ENCODE measurements at regions not wholly inside any gene's neighbourhood (a gene's known extent, or its start where the extent isn't known, plus 50 kb on each side); places are given as distances from the start of the nearest gene placed in this dataset.

GRCh38 chr13:55571237-55571867, 1569.4 kb upstream of the PRR20A start:
- TF ChIP-seq CTCF (conservative IDR thresholded peaks at IDR 0.05; ENCODE audit: control insufficient read depth, insufficient read depth, low read depth, low read length) = no peak
- DNase-seq (ENCODE audit: low read depth) = no peak

DNA sequence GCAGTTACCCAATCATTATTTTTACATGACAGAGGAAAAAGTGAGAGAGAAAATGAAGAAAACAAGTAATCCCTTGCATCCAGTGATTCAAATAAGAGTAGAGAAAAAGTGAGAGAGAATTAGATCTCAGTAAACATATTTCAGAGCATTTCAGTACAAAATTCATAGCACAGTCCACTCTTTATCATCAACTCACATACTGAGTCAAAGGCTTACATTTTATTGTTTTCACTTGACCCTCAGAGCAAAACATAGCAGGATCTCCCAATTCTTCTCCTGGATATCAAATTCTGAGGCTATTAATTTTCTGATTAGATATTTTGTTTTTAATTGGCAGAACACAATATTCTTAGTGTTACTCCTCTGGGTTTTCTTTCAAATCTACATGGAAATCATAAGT, 1568.3 kb upstream of the PRR20A start:
- TF ChIP-seq CTCF (conservative IDR thresholded peaks at IDR 0.05; ENCODE audit: control insufficient read depth, insufficient read depth, low read depth, low read length) = no peak
- no peak for DNase-seq (ENCODE audit: low read depth)
- H3K4me3 ChIP-seq (ENCODE audit: control insufficient read depth, low read depth, low read length) = no peak overlapping the region

More at GRCh38 chr13:55571237-55571867, 1569.4 kb upstream of the PRR20A start:
- no peak overlapping the region for H3K4me3 ChIP-seq (ENCODE audit: control insufficient read depth, low read depth, low read length)

- no peak overlapping the region for H3K4me3 ChIP-seq (ENCODE audit: control insufficient read depth, low read depth, low read length)
- no peak for TF ChIP-seq CTCF (conservative IDR thresholded peaks at IDR 0.05; ENCODE audit: control insufficient read depth, insufficient read depth, low read depth, low read length)
- DNase-seq (ENCODE audit: low read depth) = no peak
Observed at GRCh38 chr13:55572862-55573261, 1567.9 kb upstream of the PRR20A start.

DNA sequence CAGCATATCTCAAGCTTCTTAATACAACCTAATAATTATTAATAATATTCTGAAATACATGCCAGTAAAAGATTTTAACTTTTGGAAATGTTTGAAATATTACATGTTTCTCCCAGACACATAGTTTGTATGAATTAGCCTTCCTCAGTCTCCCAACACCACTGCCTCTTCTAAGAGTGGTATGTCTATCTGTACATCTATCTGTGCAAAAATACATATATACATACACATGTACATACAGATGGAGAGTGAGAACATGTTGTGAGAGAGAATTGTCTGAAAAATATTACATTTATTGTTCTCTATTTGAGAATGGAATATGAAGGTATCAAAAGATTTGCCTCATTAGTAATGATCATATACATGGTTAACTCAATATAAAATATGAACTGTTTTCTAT, 1567.2 kb upstream of the PRR20A start:
- H3K4me3 ChIP-seq (ENCODE audit: control insufficient read depth, low read depth, low read length) = no peak overlapping the region
- DNase-seq (ENCODE audit: low read depth) = no peak
- no peak for TF ChIP-seq CTCF (conservative IDR thresholded peaks at IDR 0.05; ENCODE audit: control insufficient read depth, insufficient read depth, low read depth, low read length)

DNA sequence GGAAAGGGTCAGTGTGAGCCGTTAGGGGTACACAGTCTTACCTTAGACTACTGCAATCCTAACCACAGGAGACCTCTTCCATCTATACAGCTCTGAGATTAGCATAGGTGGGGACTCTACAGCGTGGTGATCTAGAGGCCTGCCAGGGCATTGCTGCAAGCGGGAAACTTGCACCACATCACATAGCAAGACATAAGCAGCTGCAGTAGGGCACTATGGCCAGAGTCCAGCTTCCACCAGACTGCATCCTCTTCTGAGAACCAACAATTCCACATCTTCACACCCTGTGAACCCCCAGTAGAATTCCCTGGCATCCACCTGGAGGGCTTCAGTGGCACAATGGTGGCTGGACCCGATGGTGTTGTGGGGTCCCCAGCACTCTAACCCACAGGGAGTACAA, 1564.3 kb upstream of the PRR20A start:
- no peak for TF ChIP-seq CTCF (conservative IDR thresholded peaks at IDR 0.05; ENCODE audit: control insufficient read depth, insufficient read depth, low read depth, low read length)
- no peak for DNase-seq (ENCODE audit: low read depth)
- no peak overlapping the region for H3K4me3 ChIP-seq (ENCODE audit: control insufficient read depth, low read depth, low read length)

GRCh38 chr13:55577082-55577846, 1563.5 kb upstream of the PRR20A start:
- no peak for TF ChIP-seq CTCF (conservative IDR thresholded peaks at IDR 0.05; ENCODE audit: control insufficient read depth, insufficient read depth, low read depth, low read length)
- no peak overlapping the region for H3K4me3 ChIP-seq (ENCODE audit: control insufficient read depth, low read depth, low read length)
- DNase-seq (ENCODE audit: low read depth) = no peak

All from fibroblast of mammary gland (primary cell).